ENCODE measurements at regions not wholly inside any gene's neighbourhood (a gene's known extent, or its start where the extent isn't known, plus 50 kb on each side); places are given as distances from the start of the nearest gene placed in this dataset.
"Not testable (repeated sequence)": the region's sequence is repeated elsewhere in the genome, so short reads cannot be mapped to it uniquely, and the experiment has no call there.

- Mint-ChIP-seq H3K9me3 (peaks cover 2 to 18% (median 10%) of the 10 kb centered on the region in 11 donors), H3K27me3 (no peaks in the 10 kb centered on the region), H3K4me1 (no peaks in the 10 kb centered on the region), H3K36me3 (no peaks in the 10 kb centered on the region), H3K4me3 (no peak overlapping the region), H3K27ac (no peak overlapping the region)
- Histone ChIP-seq H3K4me3 (ENCODE audit: low read length) (no peak overlapping the region), H3K27ac (ENCODE audit: low read depth, low read length) (no peak overlapping the region), H3K4me1 (ENCODE audit: control insufficient read depth in 2 of 2, insufficient read depth in 2 of 2, low read length in 2 of 2) (no peaks in the 10 kb centered on the region), H3K9me3 (ENCODE audit: control insufficient read depth in 2 of 3, low read length in 3 of 3) (peaks cover 0 to 4% (median 0%) of the 10 kb centered on the region in 3 experiments), H3K36me3 (ENCODE audit: control insufficient read depth in 2 of 3, insufficient read depth in 3 of 3, low read length in 3 of 3) (no peaks in the 10 kb centered on the region), H3K27me3 (ENCODE audit: control insufficient read depth in 2 of 2, insufficient read depth in 2 of 2, low read length in 2 of 2) (no peaks in the 10 kb centered on the region)
- ATAC-seq (no peak), DNase-seq (no peak)
- POLR2A ChIA-PET: no interaction called here
- intact Hi-C loops (cut with micrococcal nuclease): no loop called here
- CTCF ChIA-PET: no interaction called here
Measured at GRCh38 chr6:164753517-164753916, 555.9 kb downstream of the C6orf118 start.

GRCh38 chr6:164751395-164751794, 558.0 kb downstream of the C6orf118 start:
- no peaks in the 10 kb centered on the region for H3K4me1 ChIP-seq (ENCODE audit: control insufficient read depth in 2 of 2, insufficient read depth in 2 of 2, low read length in 2 of 2)
- DNase-seq: no peak
- no peak for ATAC-seq
- Mint-ChIP-seq H3K9me3 (peaks cover 3 to 15% (median 8%) of the 10 kb centered on the region in 11 donors), H3K27ac (no peak overlapping the region), H3K27me3 (no peaks in the 10 kb centered on the region), H3K36me3 (no peaks in the 10 kb centered on the region), H3K4me3 (no peak overlapping the region), H3K4me1 (no peaks in the 10 kb centered on the region)
- ChIA-PET POLR2A (no interaction called here), CTCF (no interaction called here)
- H3K4me3 ChIP-seq (ENCODE audit: low read length): no peak overlapping the region
- H3K27ac ChIP-seq (ENCODE audit: low read depth, low read length): no peak overlapping the region
- intact Hi-C loops (cut with micrococcal nuclease): no loop called here
- H3K9me3 ChIP-seq (ENCODE audit: control insufficient read depth in 2 of 3, low read length in 3 of 3): peaks cover 0 to 4% (median 0%) of the 10 kb centered on the region in 3 experiments
- no peaks in the 10 kb centered on the region for H3K27me3 ChIP-seq (ENCODE audit: control insufficient read depth in 2 of 2, insufficient read depth in 2 of 2, low read length in 2 of 2)
- no peaks in the 10 kb centered on the region for H3K36me3 ChIP-seq (ENCODE audit: control insufficient read depth in 2 of 3, insufficient read depth in 3 of 3, low read length in 3 of 3)

- no peak overlapping the region for H3K4me3 Mint-ChIP-seq
- H3K9me3 Mint-ChIP-seq: peaks cover 3 to 15% (median 8%) of the 10 kb centered on the region in 11 donors
- no peaks in the 10 kb centered on the region for H3K4me1 Mint-ChIP-seq
- H3K4me1 ChIP-seq (ENCODE audit: control insufficient read depth in 2 of 2, insufficient read depth in 2 of 2, low read length in 2 of 2): no peaks in the 10 kb centered on the region
- H3K9me3 ChIP-seq (ENCODE audit: control insufficient read depth in 2 of 3, low read length in 3 of 3): peaks cover 0 to 4% (median 0%) of the 10 kb centered on the region in 3 experiments
- ATAC-seq (no peak), DNase-seq (no peak)
- CTCF ChIA-PET: no interaction called here
- POLR2A ChIA-PET: no interaction called here
- no peak overlapping the region for H3K27ac ChIP-seq (ENCODE audit: low read depth, low read length)
- H3K27ac Mint-ChIP-seq: no peak overlapping the region
- H3K27me3 ChIP-seq (ENCODE audit: control insufficient read depth in 2 of 2, insufficient read depth in 2 of 2, low read length in 2 of 2): no peaks in the 10 kb centered on the region
- H3K4me3 ChIP-seq (ENCODE audit: low read length): no peak overlapping the region
- no peaks in the 10 kb centered on the region for H3K36me3 Mint-ChIP-seq
- no peaks in the 10 kb centered on the region for H3K36me3 ChIP-seq (ENCODE audit: control insufficient read depth in 2 of 3, insufficient read depth in 3 of 3, low read length in 3 of 3)
- intact Hi-C loops (cut with micrococcal nuclease): no loop called here
- H3K27me3 Mint-ChIP-seq: no peaks in the 10 kb centered on the region
Measured at GRCh38 chr6:164750128-164750527, 559.3 kb downstream of the C6orf118 start.

- H3K36me3 Mint-ChIP-seq: no peaks in the 10 kb centered on the region
- peaks cover 0 to 4% (median 0%) of the 10 kb centered on the region in 3 experiments for H3K9me3 ChIP-seq (ENCODE audit: control insufficient read depth in 2 of 3, low read length in 3 of 3)
- no peaks in the 10 kb centered on the region for H3K4me1 ChIP-seq (ENCODE audit: control insufficient read depth in 2 of 2, insufficient read depth in 2 of 2, low read length in 2 of 2)
- no peaks in the 10 kb centered on the region for H3K27me3 ChIP-seq (ENCODE audit: control insufficient read depth in 2 of 2, insufficient read depth in 2 of 2, low read length in 2 of 2)
- H3K4me3 Mint-ChIP-seq: no peak overlapping the region
- H3K36me3 ChIP-seq (ENCODE audit: control insufficient read depth in 2 of 3, insufficient read depth in 3 of 3, low read length in 3 of 3): no peaks in the 10 kb centered on the region
- ChIA-PET POLR2A (no interaction called here), CTCF (no interaction called here)
- no peaks in the 10 kb centered on the region for H3K4me1 Mint-ChIP-seq
- DNase-seq (no peak), ATAC-seq (no peak)
- H3K27ac ChIP-seq (ENCODE audit: low read depth, low read length): no peak overlapping the region
- intact Hi-C loops (cut with micrococcal nuclease): no loop called here
- no peak overlapping the region for H3K27ac Mint-ChIP-seq
- peaks cover 3 to 22% (median 8%) of the 10 kb centered on the region in 11 donors for H3K9me3 Mint-ChIP-seq
- H3K4me3 ChIP-seq (ENCODE audit: low read length): no peak overlapping the region
- no peaks in the 10 kb centered on the region for H3K27me3 Mint-ChIP-seq
Measured at GRCh38 chr6:164749221-164750064, 560.0 kb downstream of the C6orf118 start.

GRCh38 chr6:164744301-164744700, 565.1 kb downstream of the C6orf118 start:
- H3K27ac Mint-ChIP-seq: no peak overlapping the region
- no peaks in the 10 kb centered on the region for H3K36me3 Mint-ChIP-seq

GRCh38 chr6:164741938-164742451, 567.4 kb downstream of the C6orf118 start:
- peaks cover 0 to 7% (median 0%) of the 10 kb centered on the region in 3 experiments for H3K9me3 ChIP-seq (ENCODE audit: control insufficient read depth in 2 of 3, low read length in 3 of 3)
- H3K4me3 ChIP-seq (ENCODE audit: low read length): no peak overlapping the region
- no peaks in the 10 kb centered on the region for H3K4me1 ChIP-seq (ENCODE audit: control insufficient read depth in 2 of 2, insufficient read depth in 2 of 2, low read length in 2 of 2)
- no peaks in the 10 kb centered on the region for H3K36me3 ChIP-seq (ENCODE audit: control insufficient read depth in 2 of 3, insufficient read depth in 3 of 3, low read length in 3 of 3)
- no peak overlapping the region for H3K4me3 Mint-ChIP-seq
- intact Hi-C loops (cut with micrococcal nuclease): no loop called here
- DNase-seq: no peak
- H3K27ac Mint-ChIP-seq: no peak overlapping the region
- ATAC-seq: no peak
- H3K27me3 Mint-ChIP-seq: no peaks in the 10 kb centered on the region
- ChIA-PET POLR2A (no interaction called here), CTCF (no interaction called here)
- H3K4me1 Mint-ChIP-seq: no peaks in the 10 kb centered on the region
- H3K9me3 Mint-ChIP-seq: peaks cover 5 to 36% (median 15%) of the 10 kb centered on the region in 11 donors
- H3K27me3 ChIP-seq (ENCODE audit: control insufficient read depth in 2 of 2, insufficient read depth in 2 of 2, low read length in 2 of 2): no peaks in the 10 kb centered on the region
- H3K36me3 Mint-ChIP-seq: no peaks in the 10 kb centered on the region
- H3K27ac ChIP-seq (ENCODE audit: low read depth, low read length): no peak overlapping the region

More at GRCh38 chr6:164744301-164744700, 565.1 kb downstream of the C6orf118 start:
- H3K4me1 ChIP-seq (ENCODE audit: control insufficient read depth in 2 of 2, insufficient read depth in 2 of 2, low read length in 2 of 2): no peaks in the 10 kb centered on the region
- peaks cover 0 to under 1% (median 0%) of the 10 kb centered on the region in 3 experiments for H3K9me3 ChIP-seq (ENCODE audit: control insufficient read depth in 2 of 3, low read length in 3 of 3)
- H3K27me3 Mint-ChIP-seq: no peaks in the 10 kb centered on the region
- H3K4me3 ChIP-seq (ENCODE audit: low read length): no peak overlapping the region
- CTCF ChIA-PET: no interaction called here
- no peak overlapping the region for H3K4me3 Mint-ChIP-seq
- no peaks in the 10 kb centered on the region for H3K36me3 ChIP-seq (ENCODE audit: control insufficient read depth in 2 of 3, insufficient read depth in 3 of 3, low read length in 3 of 3)
- no peaks in the 10 kb centered on the region for H3K27me3 ChIP-seq (ENCODE audit: control insufficient read depth in 2 of 2, insufficient read depth in 2 of 2, low read length in 2 of 2)
- ATAC-seq: no peak
- no peaks in the 10 kb centered on the region for H3K4me1 Mint-ChIP-seq
- H3K9me3 Mint-ChIP-seq: peaks cover 3 to 26% (median 13%) of the 10 kb centered on the region in 11 donors
- DNase-seq: no peak
- POLR2A ChIA-PET: no interaction called here
- H3K27ac ChIP-seq (ENCODE audit: low read depth, low read length): no peak overlapping the region
- intact Hi-C loops (cut with micrococcal nuclease): no loop called here

- H3K36me3 Mint-ChIP-seq; H3K27ac Mint-ChIP-seq; H3K27me3 ChIP-seq (ENCODE audit: control insufficient read depth in 2 of 2, insufficient read depth in 2 of 2, low read length in 2 of 2); CTCF ChIA-PET; H3K4me3 Mint-ChIP-seq; H3K4me1 ChIP-seq (ENCODE audit: control insufficient read depth in 2 of 2, insufficient read depth in 2 of 2, low read length in 2 of 2); DNase-seq; H3K4me1 Mint-ChIP-seq; POLR2A ChIA-PET; H3K9me3 ChIP-seq (ENCODE audit: control insufficient read depth in 2 of 3, low read length in 3 of 3); H3K27me3 Mint-ChIP-seq; H3K36me3 ChIP-seq (ENCODE audit: control insufficient read depth in 2 of 3, insufficient read depth in 3 of 3, low read length in 3 of 3); H3K4me3 ChIP-seq (ENCODE audit: low read length); intact Hi-C loops (cut with micrococcal nuclease); ATAC-seq; H3K27ac ChIP-seq (ENCODE audit: low read depth, low read length): not testable (repeated sequence)
- peaks cover 2 to 31% (median 12%) of the 10 kb centered on the region in 11 donors for H3K9me3 Mint-ChIP-seq
Measured at GRCh38 chr6:164736090-164736489, 573.3 kb downstream of the C6orf118 start.
